Activated CD4-positive, alpha-beta T cell treated with anti-CD3 and anti-CD28 coated beads for 1 hour (primary cell): ENCODE measurements at regions not wholly inside any gene's neighbourhood (a gene's known extent, or its start where the extent isn't known, plus 50 kb on each side); places are given as distances from the start of the nearest gene placed in this dataset.

Experiments
- DNase-seq: peaks from one replicate; pipeline ENCODE4 v3.0.0-alpha.2; 2020

DNA sequence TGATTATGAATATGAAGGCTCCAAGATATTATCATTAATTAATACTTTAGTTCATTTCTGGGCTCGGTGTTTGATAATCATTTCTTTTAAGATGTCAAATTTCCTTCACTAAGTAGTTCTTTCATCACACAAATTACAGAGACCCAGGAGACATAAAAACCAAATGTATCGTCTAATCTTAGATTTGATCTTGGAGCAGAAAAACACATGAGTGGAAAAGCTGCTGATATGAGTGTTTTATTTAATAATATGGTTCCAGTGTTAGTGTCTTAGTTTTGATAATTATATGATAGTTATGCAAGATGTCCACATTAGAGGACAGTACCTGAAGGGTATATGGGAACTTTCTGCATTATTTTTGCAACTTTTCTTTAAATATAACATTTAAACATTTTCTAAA is 494.5 kb upstream of the RAG2 start:
- DNase-seq = no peak

DNA sequence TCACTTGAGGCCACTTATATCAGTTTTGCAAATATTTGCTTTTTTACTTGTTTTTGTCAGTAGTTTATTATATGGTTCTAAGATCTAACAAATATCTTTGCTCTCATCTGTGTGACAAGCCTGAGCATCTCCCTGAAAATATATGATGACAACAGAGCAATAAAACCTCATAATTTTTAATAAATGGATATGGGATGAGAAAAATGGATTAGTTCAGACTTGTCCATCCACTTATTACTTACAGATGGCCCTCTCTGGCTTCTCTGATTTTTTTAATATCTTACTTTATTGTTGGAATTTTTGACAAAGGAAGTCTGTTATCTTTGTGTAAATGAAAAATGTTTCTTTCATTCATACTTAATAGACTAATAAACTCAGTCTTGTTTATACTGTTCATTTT is 491.4 kb upstream of the RAG2 start:
- no peak for DNase-seq

DNA sequence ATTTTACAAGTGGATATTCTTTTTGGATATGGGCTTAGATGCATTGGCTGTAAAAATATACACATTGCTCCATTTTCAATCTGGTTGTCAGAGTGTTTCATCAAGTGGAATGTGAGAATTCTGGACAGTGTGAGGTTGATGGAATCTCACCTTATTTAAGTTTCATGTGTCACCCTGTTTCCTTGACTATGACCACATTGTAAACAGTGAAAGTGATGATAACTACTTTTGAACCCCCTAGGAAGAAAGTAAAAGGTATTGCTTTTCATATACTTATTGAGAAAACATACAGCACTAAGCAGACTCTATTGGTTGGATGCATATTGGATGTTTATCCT is 490.5 kb upstream of the RAG2 start:
- no peak for DNase-seq

DNA sequence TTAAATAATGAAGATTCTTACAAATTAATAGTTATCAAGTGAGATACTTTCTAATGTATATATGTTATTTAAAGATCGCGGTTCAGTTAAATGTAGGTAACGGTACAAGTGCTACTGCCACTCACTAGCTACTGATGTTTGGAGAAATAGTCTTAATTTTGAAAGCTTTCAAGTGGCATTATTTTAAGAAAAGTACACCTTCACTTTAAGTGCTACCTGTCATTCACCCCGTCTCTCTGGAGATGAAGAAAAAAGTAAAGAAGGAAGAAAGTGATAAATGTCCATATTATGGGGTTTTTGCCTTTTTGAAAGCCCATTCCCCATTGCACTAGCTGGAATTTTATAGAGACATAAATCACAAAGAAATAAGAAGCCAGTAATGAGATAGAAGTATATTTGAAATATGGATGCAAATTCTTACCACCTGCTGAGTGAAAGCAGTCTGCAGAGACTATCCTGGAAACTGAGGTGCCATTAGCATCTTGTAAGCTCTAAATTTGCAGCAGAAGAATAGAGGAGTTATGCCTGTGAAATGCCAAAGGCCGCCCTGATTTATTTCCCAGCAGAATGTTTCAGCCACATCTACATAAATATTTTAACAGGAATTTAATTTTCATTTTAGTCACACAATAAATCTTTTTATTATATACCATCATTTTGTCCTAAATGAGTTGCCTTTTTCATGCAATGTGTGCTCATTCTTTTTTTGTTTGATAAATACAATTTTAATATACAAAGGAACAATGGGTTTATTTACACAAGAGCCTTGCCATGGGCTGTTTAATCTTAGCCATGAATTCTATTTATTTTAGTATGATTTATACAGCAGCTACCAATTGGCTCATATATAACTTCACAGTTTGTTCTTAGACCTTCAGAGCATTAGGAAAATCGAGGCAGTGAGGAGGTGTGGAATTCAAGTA is 489.9 kb upstream of the RAG2 start:
- DNase-seq = no peak

- no peak for DNase-seq
Observed at GRCh38 chr11:37078521-37078920, 480.5 kb upstream of the RAG2 start.

- no peak for DNase-seq
Observed at GRCh38 chr11:37076866-37077265, 478.8 kb upstream of the RAG2 start.

GRCh38 chr11:37072538-37073055 is 474.6 kb upstream of the RAG2 start:
- DNase-seq = no peak

GRCh38 chr11:37050311-37050710 is 452.3 kb upstream of the RAG2 start:
- DNase-seq = no peak

DNA sequence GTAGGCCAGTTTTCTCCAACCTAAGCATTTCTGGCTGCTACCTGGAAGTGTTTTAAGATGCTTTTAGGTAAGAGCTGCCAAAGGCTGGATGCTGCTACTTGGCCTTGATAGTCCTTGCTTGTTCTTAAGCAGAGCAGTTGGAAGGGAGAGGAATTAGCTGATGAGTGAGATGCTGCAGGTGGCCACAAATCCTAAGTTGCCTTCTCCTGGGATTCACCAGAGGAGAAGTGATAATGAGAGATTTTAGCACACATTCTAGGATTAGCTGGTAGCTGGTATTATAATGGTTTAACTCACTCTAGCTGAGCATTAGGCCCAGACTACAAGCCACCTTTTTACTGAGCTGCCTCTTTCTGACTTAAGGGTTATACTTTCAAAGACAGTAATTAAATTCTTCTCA is 442.9 kb upstream of the RAG2 start:
- no peak for DNase-seq

DNA sequence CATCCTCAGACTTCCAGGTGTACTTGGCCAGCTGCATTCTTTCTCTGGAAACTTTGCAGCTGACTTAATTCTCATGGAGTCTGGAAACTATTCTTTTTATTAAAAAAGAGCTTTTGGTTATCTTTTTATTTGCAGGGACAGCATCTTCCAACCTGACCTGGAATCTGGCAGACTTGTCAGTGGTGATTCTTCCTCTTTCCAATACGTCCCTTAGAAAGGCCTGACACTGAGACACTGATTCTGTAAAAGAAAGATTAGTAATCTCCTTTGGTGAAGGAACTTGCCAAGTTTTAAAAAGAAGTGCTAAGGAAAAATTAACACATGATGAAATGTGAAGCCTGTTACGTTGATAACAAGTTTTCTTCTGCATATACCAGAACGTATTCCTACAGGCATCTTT is 440.9 kb upstream of the RAG2 start:
- DNase-seq = no peak

GRCh38 chr11:37026741-37027140 is 428.7 kb upstream of the RAG2 start:
- no peak for DNase-seq

DNA sequence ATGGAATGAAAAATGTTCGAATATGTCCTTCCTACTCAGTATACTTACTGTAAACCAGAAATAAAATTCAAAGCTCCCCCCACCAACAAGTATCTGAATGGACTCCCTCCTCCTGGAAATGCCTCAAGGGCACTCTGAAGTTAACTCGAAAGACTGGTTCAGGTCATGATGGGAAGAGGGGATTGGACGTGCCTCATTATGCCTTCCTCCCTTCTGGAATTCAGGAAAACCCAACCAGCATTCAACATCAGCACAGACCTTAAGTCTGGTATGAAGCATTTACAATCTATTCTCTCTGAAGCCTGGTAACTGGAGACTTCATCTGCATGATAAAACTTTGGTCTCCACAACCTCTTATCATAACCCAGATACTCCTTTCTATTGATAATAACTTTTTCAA is 428.3 kb upstream of the RAG2 start:
- no peak for DNase-seq

- DNase-seq = no peak
Observed at GRCh38 chr11:37006563-37006962, 408.5 kb upstream of the RAG2 start.

DNA sequence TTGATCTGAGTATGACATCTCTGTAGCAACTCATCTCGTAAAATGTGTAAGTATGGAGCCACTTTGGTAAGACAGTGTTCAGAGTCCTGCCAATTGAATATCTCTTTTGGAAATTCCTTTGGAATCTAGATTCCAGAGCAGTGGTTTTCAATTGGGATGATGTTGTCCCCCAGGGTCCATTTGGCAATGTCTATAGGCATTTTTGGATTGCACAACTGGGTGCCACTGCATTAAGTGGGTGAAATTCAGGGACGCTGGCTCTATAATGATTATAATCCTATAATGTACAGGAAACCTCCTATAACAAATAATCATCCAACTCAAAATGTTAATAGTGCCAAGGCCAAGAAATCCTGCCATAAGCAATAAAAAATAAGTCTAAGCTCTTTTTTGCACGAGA is 404.8 kb upstream of the RAG2 start:
- no peak for DNase-seq

DNA sequence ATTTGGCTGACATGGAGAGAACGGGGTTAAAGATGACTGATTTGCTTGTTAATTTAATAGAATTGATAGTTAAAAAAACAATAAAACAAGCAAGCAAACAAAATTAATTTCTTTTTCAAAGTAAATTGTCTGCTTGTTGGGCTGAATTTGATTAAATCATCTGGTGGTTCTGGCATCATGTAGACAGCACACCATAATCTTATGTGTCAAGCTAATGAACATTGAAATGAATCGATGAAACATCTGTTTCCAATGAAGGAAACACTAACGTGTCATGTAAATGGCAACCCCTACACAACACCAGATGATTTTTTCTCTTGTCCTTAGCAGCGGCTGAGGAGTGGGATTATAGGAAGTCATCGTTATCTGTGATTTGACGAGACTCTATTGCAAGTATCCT is 399.6 kb upstream of the RAG2 start:
- no peak for DNase-seq

GRCh38 chr11:36996795-36997194 is 398.8 kb upstream of the RAG2 start:
- DNase-seq = no peak

GRCh38 chr11:36994208-36994607 is 396.2 kb upstream of the RAG2 start:
- DNase-seq = no peak

DNA sequence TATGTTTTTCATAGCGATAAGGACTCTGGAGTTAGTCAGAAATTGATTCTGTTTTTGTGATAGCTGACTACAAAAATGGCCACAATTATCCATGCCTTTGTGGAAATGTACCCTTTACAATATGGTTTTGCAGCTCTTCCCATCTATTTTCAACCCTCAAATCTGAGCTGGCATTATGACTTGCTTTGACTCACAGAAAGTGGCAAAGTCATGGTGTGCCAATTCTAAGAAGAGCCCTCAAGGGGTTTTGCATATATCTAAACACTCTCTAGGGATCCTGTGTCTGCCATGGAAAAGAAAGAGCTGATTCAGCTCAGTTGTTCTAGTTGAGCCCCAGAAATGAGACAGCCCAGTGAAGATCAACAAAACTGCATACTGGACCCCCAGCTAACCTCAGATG is 390.5 kb upstream of the RAG2 start:
- no peak for DNase-seq

GRCh38 chr11:36985562-36985961 is 387.5 kb upstream of the RAG2 start:
- DNase-seq = no peak

GRCh38 chr11:36976741-36977140 is 378.7 kb upstream of the RAG2 start:
- DNase-seq = no peak

GRCh38 chr11:36974771-36975170 is 376.7 kb upstream of the RAG2 start:
- no peak for DNase-seq

DNA sequence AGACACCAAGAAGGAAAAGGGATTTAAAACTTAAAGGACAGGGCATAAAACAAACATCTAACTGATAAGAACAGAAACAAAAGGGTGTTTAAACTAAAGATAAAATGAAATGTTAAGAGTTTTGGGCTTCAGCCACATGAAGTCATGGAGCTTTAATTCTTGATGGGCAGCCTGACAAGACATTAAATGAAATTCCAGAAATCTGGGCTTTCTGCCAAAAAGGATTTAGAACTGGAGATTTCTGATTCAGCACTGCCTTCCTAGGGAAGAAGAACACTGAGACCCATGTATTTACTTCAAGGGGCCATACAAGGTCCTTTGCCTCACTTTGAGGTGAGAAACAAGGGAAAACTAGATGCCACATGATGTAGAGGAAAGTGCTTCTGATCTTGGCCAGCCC is 355.9 kb upstream of the RAG2 start:
- DNase-seq = no peak

GRCh38 chr11:36948460-36949127 is 350.6 kb upstream of the RAG2 start:
- DNase-seq = no peak

DNA sequence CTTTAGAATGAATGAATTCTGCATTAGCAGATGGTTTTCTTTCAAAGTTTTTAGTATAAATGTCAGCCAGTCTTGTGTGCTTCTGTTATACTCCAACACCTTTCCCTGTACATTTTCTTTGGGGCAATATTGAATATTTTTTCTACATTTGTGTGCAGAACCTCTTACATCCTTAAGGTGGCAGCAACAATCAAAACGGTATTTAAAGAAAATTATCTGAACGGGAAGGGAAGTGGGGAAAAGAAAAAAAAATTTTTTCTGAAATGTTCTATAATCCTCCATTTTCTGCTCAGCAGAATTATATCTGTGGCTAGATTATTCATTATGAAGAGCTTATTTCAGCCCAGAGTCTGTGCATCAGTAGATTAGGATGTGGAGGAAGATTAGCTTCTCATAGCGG is 347.3 kb upstream of the RAG2 start:
- no peak for DNase-seq

DNA sequence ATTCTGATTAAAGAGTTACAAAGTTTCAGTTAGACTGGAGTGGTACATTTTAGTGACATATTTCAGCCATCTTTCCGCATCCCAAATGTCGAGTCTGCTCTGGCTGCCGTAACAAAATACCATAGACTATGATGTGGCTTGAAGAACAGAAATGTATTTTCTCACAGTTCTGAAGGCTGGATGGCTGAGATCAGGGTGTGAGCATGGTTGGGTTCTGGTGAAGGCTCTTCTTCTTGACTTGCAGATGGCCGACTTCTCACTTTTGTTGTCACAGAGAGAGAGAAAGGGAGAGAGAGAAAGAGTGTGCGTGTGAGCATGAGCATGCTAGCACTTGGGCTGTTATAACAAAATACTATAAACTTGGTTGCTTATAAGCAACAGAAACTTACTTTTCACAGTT is 335.4 kb upstream of the RAG2 start:
- no peak for DNase-seq
